GM12873 (cell line): ENCODE measurements at regions not wholly inside any gene's neighbourhood (a gene's known extent, or its start where the extent isn't known, plus 50 kb on each side); places are given as distances from the start of the nearest gene placed in this dataset.

Experiments used
- TF ChIP-seq, protein P1 (sequence below): IDR thresholded peaks from 2 replicates; pipeline ENCODE4 v1.5.1; 2012; ENCODE audit warnings: low read depth, mild to moderate bottlenecking, moderate library complexity, low read length, control low read depth; ENCODE audit not compliant: insufficient read depth; ENCODE audit errors: missing control alignments

GRCh38 chrX:7486505-7486904 is 338.6 kb upstream of the PUDP start:
- TF ChIP-seq, protein P1, sequence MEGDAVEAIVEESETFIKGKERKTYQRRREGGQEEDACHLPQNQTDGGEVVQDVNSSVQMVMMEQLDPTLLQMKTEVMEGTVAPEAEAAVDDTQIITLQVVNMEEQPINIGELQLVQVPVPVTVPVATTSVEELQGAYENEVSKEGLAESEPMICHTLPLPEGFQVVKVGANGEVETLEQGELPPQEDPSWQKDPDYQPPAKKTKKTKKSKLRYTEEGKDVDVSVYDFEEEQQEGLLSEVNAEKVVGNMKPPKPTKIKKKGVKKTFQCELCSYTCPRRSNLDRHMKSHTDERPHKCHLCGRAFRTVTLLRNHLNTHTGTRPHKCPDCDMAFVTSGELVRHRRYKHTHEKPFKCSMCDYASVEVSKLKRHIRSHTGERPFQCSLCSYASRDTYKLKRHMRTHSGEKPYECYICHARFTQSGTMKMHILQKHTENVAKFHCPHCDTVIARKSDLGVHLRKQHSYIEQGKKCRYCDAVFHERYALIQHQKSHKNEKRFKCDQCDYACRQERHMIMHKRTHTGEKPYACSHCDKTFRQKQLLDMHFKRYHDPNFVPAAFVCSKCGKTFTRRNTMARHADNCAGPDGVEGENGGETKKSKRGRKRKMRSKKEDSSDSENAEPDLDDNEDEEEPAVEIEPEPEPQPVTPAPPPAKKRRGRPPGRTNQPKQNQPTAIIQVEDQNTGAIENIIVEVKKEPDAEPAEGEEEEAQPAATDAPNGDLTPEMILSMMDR: no peak

- TF ChIP-seq, protein P1: no peak
These were observed 337.1 kb upstream of the PUDP start for GRCh38 chrX:7485061-7485460.

- TF ChIP-seq, protein P1: no peak
These were observed 332.8 kb upstream of the PUDP start for GRCh38 chrX:7480721-7481120.

GRCh38 chrX:7462110-7462509 is 314.2 kb upstream of the PUDP start:
- TF ChIP-seq, protein P1: no peak

DNA sequence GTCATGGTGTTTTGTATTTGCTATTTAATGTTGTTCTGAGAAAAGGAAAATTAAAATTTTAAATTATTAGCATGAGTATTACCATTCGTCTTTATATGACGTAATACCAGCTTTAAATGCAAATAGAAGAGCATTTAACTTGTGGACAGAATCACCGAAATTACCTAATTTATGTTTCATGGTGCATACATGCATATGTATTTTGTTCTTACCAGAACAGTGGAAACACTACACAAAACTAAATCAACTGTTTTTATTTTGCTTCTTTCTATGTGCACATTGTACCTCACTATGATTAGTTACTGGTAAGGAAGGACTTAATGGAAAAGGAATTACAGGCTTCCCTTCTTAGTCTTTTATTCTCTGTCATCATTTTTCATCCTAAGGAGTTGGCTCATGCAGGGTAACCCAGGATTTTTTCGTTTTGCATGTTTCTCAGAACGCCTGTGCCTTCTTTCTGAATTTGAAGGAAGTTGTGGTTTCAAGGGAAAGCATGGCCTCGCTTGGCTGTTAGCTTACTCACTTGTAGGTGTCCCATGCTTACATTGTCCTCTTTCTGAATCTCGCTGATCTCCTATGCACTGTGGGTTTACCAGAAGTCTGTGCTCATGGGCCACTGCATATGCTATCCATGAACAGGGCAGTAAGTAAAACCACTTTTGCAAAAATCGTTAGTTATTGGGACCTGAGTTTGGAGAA is 300.0 kb upstream of the PUDP start:
- TF ChIP-seq, protein P1: no peak

GRCh38 chrX:7446815-7447214 is 298.9 kb upstream of the PUDP start:
- TF ChIP-seq, protein P1: no peak

- TF ChIP-seq, protein P1: no peak
These were observed 297.0 kb upstream of the PUDP start for GRCh38 chrX:7444967-7445366.
